ENCODE measurements at regions not wholly inside any gene's neighbourhood (a gene's known extent, or its start where the extent isn't known, plus 50 kb on each side); places are given as distances from the start of the nearest gene placed in this dataset.

DNA sequence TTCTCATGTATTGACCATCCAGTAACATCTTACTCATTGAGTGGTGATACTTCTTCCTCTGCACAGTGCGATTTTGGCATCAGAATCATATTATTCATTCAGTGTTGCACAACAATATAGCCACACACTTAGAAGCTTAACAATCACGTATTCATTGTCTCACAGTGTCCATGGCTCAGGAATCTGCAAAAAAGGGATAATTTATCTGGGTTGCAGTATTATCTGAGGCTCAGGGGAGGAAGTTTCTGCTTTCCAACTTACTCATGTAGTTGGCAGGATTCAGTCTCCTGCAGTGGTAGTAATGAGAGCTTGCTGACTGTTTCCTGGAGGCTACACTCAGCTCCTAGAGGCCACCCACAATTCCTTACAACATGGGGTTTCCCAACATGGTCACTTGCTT lies 803.6 kb downstream of the SORCS1 start:
- no peak overlapping the region for H2BK12ac ChIP-seq (ENCODE audit: low read depth, low read length)
- H4K91ac ChIP-seq (replicated peaks; ENCODE audit: insufficient read length, low read length) = no peak overlapping the region
- H3K23ac ChIP-seq (ENCODE audit: insufficient read length) = no peak overlapping the region
- no peak overlapping the region for H2BK15ac ChIP-seq (ENCODE audit: low read length)
- H3K36me3 ChIP-seq (ENCODE audit: control insufficient read depth in 2 of 4, insufficient read depth in 4 of 4, low read length in 3 of 4) = no peaks in the 10 kb centered on the region
- no peak for DNase-seq (ENCODE audit: low read depth in 1 of 2, low spot score in 2 of 2)
- no peak overlapping the region for H3K4ac ChIP-seq (replicated peaks; ENCODE audit: insufficient read length, low read depth, low read length)
- no peaks in the 10 kb centered on the region for H3K79me2 ChIP-seq (ENCODE audit: control insufficient read depth in 1 of 2, insufficient read depth in 2 of 2, low read length in 2 of 2)
- no peak overlapping the region for H3K27ac ChIP-seq (ENCODE audit: low read depth, low read length)
- TF ChIP-seq TCF12 (IDR thresholded peaks at IDR 0.05; ENCODE audit: low read depth, low read length) = no peak
- H2BK120ac ChIP-seq (replicated peaks; ENCODE audit: low read depth, low read length) = no peak overlapping the region
- H3K9ac ChIP-seq (replicated peaks in 1 of 4; ENCODE audit: extremely low read depth in 1 of 4, low read depth in 3 of 4, low read length in 3 of 4) = no peak overlapping the region
- no peak overlapping the region for H4K5ac ChIP-seq (ENCODE audit: insufficient read length, low read depth, low read length)
- CTCF ChIA-PET (ENCODE audit: partially characterized antibody) = interaction anchor here (1.4 kb wide), 1 partner anchor 8 kb away, joined by 4 read pairs; no protein-coding TSS in a partner anchor
- H3K79me1 ChIP-seq (ENCODE audit: low read depth, low read length) = no peaks in the 10 kb centered on the region
- no peaks in the 10 kb centered on the region for H3K4me1 ChIP-seq (replicated peaks in 1 of 4; ENCODE audit: control insufficient read depth in 3 of 4, insufficient read depth in 4 of 4, low read length in 3 of 4)
- H3K27me3 ChIP-seq (replicated peaks in 1 of 4; ENCODE audit: control insufficient read depth in 3 of 4, extremely low read depth in 1 of 4, insufficient read depth in 3 of 4, low read length in 3 of 4) = no peaks in the 10 kb centered on the region
- H3K4me2 ChIP-seq (ENCODE audit: insufficient read depth in 1 of 2, low read depth in 2 of 2, low read length in 2 of 2) = no peak overlapping the region
- H3K18ac ChIP-seq (ENCODE audit: extremely low read depth, low read length) = no peak overlapping the region
- no peaks in the 10 kb centered on the region for H3K9me3 ChIP-seq (ENCODE audit: insufficient read depth in 2 of 2, low read depth in 1 of 2, low read length in 1 of 2)
- H3K56ac ChIP-seq (replicated peaks; ENCODE audit: insufficient read length, low read depth, low read length) = no peak overlapping the region
- no peak overlapping the region for H2AK5ac ChIP-seq (ENCODE audit: low read depth, low read length)
- WGBS, 2 experiments (ENCODE audit: extremely low coverage in 1 of 2, insufficient coverage in 1 of 2, insufficient read length in 1 of 2, insufficient replicate concordance in 2 of 2, low coverage in 1 of 2, low lambda C conversion rate in 2 of 2, missing lambda C conversion rate in 1 of 2) = 81% methylated on average over 2 of the region's 2 CpGs; no CpG with 5 or more reads in 1 of the 2 experiments
- no peak overlapping the region for H2AFZ ChIP-seq (ENCODE audit: low read length)
- H2BK5ac ChIP-seq (ENCODE audit: low read depth, low read length) = no peak overlapping the region
- H2BK20ac ChIP-seq (ENCODE audit: low read length) = no peak overlapping the region
- H4K8ac ChIP-seq (ENCODE audit: extremely low read depth, insufficient read depth, low read length) = no peak overlapping the region
- no peak overlapping the region for H3K14ac ChIP-seq (ENCODE audit: insufficient read length)
- H3K23me2 ChIP-seq (ENCODE audit: low read depth, low read length) = no peaks in the 10 kb centered on the region
- POLR2A ChIA-PET (ENCODE audit: partially characterized antibody) = interaction anchor here (1.2 kb wide), 1 partner anchor 14 kb away, joined by 3 read pairs; no protein-coding TSS in a partner anchor
- no peak for FAIRE-seq
- H3K4me3 ChIP-seq (ENCODE audit: extremely low read depth in 1 of 4, insufficient read depth in 2 of 4, low read depth in 3 of 4, low read length in 4 of 4) = no peak overlapping the region
- no peaks in the 10 kb centered on the region for H4K20me1 ChIP-seq (replicated peaks in 1 of 2; ENCODE audit: control insufficient read depth in 1 of 2, insufficient read depth in 2 of 2, low read length in 2 of 2)
